Fibroblast of the conjunctiva (primary cell): ENCODE measurements at regions not wholly inside any gene's neighbourhood (a gene's known extent, or its start where the extent isn't known, plus 50 kb on each side); places are given as distances from the start of the nearest gene placed in this dataset.

ENCODE experiments used
- DNase-seq: peaks from one replicate; pipeline ENCODE4 v3.0.0-alpha.2; 2010; ENCODE audit warnings: low read depth

DNA sequence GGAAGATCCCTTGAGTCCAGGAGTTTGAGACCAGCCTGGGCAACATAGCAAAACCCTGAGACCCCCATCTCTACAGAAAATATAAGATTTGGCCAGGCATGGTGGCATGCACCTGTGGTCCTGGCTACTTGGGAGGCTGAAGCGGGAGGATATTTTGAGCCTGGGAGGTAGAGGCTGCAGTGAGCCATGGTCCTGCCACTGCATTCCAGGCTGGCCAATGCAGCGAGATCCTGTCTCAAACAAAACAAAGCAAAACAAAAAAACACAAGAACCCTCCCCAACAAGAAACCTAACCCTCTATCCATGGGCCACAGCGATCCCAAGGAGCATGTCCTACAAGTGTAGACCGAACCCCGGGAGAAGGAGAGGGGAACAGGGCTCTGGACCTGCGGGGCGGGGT lies 133.3 kb downstream of the MGAT5B start:
- no peak for DNase-seq

DNA sequence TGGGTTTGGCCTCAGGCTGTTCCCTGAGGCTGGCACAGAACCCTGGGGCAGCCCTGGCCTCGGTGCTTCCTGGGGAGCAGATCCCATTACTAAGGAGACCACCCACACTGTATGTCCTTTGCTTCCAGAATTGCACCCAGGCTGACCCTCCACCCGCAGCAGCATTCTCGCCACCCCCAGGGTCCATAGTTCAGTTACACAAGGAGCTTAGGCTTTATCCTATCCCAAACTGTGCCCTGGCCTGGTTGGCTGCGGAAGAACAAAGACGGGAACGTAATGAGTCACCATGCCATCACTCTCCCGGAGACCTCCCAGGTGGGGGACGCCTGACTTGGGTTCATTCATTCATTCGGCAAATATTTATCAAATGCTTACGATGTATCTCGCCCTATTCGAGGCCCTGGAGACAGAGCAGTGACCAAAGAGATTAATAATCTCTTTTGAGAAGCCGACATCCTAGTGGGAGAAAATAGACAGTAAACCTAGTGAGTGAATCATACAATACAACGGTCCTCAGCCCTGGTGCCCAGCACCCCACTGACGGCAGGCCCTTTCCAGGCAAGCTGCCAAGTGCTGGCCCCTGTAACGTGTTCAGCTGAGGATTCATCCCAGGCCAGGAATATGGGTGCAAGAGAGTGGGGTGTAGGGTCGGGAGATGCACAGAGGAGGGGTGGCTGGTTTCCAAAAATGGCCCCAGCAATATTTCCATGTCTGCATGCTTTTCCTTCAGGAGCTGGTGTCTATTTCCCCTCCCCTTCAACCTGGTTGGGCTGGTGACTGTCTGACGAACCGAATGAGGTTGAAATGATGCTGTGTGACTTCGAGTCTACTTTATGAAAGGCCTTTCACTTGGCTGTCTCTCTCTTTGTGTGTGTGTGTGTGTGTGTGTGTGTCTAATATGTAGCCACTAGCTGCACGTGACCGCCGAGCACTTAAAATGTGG lies 134.2 kb downstream of the MGAT5B start:
- no peak for DNase-seq

DNA sequence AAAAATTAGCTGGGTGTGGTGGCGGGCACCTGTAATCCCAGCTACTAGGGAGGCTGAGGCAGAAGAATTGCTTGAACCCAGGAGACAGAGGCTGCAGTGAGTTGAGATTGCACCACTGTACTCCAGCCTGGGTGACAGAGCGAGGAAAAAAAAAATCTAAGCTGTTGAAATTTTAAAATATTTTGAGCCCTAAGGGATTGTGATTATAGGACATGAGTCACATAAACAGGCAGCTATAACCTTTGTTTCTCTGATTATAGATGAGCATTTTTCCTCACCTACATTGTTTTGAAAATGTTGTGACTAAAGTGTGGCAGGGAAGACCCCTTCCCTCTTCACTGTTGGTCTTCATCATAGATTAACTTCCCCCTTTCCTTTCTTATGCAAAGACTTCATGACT lies 135.5 kb downstream of the MGAT5B start:
- DNase-seq: no peak

DNA sequence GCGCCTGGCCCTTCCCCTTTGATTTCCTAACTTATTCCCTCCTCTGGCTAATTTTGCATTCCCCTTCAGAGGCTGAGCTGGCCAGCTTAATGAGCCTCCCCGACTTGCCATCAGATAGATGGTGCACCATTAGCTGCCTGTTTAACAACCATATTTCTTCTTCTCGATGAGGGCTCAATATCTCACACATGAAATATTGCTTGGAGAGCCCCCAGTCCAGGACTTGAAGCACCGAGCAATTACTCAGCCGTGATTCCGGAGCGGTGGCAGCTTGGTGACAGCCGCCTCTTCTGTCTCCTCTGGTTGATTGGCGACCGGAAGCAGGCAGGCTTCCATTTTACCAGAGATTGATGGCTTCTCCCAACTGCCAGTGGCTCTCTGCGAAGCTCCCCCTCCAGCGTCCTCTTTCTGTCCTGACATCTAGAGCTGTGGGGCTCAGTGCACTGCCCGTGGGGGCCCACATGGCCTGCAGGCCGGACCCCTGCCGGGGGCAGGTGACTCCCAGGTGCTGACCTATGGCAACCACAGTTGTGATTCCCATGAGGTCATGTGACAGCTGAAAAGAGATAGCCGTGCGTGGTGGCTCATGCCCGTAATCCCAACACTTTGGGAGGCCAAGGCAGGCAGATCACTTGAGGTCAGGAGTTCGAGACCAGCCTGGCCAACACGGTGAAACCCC lies 133.7 kb upstream of the SEC14L1 start:
- DNase-seq: no peak

DNA sequence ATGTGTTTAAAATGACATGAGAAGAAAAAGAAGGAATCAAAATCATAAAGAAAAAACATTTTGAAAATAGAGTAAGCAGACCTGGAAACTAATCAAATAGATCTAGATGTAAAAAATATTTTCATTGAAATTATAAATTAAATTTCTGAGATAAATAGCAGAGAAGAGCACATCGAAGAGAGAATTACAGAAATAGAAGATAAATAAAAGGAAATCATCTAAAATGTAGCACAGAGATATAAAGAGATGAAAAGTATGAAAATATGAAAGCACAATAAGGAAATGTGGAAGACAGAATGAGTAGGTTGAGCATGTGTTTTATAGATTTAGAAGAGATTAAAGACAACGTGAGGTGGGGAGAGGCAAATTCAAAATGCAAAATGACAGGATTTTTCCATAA lies 130.9 kb upstream of the SEC14L1 start:
- no peak for DNase-seq

DNA sequence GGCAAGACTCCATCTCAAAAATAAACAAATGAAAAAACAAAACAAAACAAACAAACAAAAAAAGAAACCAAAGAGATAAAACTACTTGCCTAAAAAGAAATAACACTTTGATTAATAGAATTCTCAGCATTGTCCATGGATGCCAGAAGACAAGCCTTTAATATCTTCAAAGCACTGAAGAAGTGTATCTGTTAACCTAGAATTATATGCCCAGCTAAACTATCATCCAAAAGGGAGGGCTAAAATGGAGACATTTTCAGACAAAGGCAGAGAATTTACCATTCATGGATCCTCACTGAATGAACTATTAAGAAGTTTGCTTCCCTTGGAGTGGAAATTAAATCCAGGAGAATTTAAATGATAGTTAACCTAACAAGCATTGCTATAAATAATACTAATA lies 130.1 kb upstream of the SEC14L1 start:
- no peak for DNase-seq

DNA sequence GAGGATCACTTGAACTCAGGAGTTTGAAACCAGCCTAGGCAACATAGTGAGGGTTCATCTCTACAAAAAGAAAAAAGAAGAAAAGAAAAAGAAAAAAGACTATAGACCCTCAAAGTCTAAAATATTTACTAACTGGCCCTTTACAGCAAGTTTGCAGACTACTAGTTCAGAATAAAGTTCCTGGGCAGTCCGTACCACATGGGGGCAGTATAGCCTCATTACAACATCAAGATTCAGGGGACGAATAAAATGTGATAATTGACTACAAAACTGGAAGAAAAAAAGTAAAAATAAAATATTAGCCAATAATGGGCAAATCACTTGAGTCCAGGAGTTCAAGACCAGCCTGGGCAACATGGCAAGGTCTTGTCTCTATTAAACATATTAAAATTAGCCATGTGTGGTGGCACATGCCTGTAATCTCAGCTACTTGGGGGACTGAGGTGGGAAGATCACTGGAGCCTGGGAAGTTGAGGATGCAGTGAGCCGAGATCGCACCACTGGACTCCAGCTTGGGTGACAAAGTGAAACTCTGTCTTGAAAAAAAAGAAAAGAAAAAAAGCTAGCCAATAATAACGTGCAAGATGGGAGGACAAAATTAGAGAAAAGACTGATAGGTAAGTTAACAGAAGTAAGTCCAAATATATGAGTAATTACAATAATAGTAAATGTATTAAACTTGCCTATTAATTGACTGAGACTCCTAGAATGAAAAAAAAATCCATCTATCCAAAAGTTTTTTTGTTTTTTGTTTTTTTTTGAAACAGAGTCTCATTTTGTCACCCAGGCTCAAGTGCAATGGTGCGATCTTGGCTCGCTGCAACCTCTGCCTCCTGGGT lies 129.4 kb upstream of the SEC14L1 start:
- peak; percentile 2 for DNase-seq

DNA sequence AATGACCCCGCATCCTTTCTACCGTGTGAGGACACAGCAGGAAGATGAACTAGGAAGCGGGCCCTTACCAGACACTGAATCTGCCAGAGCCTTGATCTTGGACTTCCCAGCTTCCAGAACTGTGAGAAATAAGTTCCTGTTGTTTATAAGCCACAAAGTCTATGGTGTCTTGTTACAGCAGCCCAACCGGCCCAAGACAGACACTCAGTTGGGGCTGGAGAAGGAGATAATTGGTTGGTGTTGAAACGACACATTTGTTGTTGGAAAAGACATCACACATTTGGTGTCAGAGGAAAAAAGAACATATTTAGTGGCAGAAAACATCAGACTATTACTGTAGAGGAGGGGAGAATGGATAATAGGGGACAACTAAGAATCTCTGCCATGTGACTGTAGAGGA lies 122.3 kb upstream of the SEC14L1 start:
- DNase-seq: no peak

DNA sequence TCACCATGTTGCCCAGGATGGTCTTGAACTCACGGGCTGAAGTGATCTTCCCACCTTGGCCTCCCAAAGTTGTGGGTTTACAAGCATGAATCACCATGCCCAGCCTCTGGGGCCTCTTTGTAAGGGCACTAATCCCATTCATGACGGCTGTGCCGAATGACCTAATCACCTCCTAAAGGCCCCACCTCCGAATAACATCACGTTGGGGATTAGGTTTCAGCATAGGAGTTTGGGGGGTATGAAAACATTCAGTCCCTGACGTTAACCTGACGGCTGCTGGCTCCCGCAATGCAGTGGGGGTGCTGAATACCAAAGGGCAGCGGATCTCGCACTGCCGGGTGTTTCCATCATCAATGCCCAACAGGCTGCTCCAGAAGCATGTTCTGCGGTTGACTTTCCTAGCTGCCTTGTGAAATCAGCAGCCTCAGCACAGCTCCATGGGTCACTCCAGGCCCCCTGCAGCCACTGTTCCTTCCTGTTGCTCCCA lies 120.8 kb upstream of the SEC14L1 start:
- DNase-seq: no peak

DNA sequence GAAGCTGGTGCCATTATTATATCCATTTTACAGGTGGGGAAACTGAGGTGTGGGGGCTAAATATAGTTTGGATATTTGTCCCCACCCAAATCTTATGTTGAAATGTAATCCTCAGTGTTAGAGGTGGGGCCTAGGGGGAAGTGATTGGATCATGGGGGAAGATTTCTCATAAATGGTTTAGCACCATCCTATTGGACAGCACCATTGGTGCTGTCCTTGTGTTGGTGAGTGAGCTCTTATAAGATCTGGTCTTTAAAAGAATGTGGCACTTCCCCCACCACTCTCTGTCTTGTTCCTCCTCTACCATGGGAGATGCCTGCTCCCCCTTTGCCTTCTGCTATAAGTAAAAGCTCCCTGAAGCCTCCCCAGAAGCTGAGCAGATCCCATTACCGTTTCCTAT lies 119.8 kb upstream of the SEC14L1 start:
- DNase-seq: no peak

DNA sequence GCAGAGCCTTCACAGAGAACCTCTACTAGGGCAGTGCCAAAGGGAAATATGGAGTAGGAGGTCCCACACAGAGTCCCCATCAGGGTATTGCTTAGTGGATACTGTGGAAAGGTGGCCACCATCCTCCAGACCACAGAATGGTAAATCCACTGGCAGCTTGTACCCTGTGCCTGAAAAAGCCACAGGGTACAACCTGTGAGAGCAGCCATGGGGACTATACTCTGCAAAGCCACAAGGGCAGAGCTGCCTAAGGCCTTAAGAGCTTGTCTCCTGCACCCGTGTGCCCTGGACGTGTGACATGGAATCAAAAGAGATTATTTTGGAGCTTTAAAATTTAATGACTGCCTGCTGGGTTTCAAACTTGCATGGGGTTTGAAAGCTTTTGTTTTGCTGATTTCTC lies 118.0 kb upstream of the SEC14L1 start:
- no peak for DNase-seq

DNA sequence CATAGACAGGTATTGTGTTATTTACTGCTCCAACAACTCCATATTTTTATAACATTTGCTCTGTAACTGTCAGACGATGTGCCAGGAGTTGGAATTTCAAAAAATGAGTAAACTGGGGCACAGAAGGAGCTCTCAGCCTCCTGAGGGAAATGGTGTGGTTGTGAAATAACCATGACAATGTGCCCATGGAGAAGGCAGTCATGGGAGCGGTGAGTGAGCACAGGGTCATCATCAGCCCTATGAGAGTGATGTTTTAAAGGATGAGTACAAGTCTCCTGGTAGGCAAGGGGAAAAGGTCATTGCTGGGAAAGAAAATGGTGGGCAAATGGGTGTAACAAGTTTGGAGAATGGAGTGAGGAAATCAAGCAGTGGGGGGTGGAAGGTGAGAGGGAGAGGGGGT lies 115.0 kb upstream of the SEC14L1 start:
- no peak for DNase-seq

DNA sequence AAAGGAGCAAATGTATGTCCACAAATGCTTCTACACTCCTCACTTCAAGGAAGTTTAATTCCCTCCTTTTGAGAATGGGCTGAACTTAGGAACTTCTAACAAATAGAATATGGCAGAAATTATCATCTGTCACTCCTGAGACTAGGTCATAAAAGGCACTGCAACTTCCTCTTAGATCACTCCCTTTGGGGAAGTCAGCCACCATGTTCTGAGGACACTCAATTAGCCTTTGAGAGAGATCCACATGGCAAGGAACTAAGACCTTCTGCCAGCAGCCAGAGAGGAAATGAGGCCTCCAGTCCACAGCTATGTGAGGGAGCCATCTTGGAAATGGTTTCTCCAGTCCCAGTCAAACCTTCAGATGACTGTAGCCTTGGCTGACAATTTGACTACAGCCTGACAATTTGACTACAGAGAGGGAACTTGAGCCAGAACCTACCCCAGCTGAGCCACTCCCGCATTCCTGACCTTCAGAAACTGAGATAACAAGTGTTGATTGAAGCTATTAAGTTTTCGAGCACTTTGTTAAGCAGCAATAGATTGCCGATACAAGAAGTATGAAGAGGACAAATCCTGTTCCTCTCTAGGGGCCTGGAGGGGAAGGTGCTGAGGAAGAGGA lies 113.4 kb upstream of the SEC14L1 start:
- DNase-seq: no peak

DNA sequence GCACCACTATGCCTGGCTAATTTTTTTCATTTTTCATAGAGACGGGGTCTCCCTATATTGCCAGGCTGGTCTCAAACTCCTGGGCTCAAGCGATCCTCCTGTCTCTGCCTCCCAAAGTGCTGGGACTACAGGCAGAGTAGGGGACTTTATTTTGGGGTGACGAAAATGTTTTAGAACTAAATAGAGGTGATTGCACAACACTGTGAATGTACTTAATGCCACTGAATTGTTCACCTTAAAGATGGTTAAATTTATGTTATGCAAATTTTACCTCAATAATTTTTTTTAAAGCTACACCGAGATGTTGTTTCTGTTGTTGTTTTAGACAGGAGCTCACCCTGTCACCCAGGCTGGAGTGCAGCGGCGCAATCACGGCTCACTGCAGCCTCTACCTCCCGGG lies 111.9 kb upstream of the SEC14L1 start:
- no peak for DNase-seq

DNA sequence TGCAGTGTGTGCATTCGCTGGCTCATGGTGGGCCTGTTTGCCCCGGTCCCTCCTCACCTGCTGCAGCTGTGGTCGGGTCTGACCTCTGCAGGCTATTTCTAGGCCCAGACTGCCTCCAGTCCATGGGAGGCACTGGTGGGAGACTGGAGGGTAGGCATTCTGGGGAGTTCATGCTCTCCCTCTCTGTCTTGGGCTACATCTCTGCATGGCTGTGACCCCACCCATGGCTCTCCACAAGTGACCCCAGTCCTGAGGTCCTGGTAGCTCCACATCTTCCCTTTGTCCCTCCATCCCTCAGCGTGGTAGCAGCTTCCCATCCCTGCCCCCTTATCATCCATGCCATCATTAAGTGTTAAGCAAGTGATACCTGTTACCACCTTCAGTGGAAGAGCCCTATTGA lies 107.8 kb upstream of the SEC14L1 start:
- no peak for DNase-seq

DNA sequence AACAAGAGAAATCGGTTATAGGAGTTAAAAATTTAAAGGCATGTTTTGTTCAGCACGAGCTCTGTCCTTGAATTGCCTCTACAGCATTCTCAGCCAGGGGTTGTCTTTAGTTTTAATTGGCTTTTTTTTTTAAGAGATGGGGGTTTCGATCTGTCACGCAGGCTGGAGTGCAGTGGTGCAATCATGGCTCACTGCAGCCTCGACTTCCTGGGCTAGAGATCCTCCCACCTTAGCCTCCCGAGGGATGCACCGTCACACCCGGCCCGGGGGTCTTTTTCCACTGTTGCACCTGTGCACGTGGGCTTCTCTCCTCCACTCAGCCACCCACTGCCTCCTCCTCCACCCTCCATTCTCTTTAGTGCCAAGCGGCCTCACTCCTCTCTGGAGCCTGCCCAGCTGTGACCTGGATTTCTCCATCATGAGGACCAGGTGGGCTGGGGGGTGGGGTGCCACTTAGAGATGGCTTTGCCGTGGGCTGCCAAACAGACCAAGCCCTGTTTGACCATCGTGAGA lies 106.8 kb upstream of the SEC14L1 start:
- no peak for DNase-seq

DNA sequence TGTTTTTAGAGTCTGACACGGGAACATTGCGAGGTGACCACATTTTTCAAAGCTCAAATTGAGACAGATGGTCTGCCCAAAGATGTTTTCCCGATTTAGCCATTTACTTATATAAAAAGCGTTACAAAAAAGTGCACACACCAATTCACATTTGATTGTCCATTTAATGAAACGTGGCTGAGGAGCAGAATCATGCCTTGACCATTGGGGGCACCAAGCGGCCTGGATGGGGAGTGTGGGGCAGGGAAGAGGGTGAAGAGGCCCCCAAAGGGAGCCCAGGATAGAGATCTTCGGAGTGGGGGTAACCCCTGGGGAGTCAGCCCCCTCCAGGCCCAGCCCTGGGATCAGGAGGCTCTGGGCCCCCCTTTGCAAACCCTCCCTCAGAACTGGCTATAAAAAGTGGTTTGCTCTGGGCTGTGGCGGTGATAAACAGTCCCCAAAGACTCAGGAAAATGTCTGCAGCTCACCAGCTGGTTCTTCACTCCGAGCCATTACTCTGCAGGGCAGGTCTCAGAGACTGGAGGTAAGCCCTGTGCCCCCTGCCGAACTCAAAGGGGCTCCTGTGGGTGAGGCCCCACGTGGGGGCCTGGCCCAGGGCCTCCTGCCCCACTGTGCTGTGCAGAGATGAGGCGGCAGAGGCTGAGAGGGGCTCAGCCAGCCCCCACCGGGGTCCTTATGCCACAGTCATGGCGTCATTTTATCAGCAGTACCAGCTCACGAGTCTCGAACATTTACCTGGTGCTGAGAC lies 105.9 kb upstream of the SEC14L1 start:
- DNase-seq: no peak

DNA sequence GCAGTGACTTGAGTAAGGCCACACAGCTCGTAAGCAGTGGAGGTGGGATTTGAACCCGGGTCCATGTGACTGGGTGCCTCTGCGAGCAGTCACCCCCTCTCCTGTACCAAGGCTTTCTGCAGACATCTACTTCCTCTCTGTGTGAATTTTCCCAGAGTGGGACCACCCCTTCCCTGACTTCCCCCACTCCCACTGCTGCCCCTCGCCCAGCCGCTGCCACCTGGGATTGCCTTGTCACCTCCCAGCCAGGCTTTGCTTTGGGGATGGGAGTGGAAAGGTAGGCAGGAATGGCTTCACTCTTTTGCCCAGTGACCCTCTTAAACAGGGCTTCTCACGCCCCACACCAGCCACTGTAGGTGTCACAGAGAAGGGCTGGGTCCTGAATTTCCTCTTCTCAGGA lies 105.2 kb upstream of the SEC14L1 start:
- no peak for DNase-seq

DNA sequence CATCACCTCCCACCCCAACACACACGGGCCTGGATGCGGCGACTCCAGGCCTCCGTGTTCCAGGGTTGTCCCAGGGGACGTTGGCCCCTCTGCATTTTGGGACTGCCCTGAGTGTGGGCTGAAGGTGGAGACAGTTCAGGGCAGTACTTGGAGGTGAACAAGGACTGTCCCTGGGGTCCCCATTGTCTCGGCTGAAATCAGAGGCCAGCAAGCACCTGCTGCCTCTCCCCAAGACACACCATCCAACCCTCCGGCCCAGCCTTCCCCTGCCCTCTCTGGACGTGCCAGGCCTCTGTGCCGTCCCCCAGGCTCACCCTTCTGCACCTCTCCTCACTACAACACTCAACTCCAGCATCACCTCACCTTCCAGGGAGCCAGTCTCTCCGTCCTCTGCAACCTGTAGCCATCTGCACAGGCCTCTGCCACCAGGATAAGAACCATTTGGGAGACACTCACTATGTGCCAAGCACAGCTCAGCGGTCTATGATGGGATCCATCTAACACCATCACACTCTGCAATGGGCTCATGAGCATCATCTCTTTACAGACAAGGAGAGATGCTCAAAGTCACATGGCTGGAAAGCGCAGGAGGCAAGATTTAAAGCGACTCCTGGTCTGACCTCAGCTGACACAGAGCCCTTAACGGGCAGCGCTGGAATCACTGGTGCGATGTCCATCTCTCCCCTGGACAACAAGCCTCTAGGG lies 104.5 kb upstream of the SEC14L1 start:
- no peak for DNase-seq

DNA sequence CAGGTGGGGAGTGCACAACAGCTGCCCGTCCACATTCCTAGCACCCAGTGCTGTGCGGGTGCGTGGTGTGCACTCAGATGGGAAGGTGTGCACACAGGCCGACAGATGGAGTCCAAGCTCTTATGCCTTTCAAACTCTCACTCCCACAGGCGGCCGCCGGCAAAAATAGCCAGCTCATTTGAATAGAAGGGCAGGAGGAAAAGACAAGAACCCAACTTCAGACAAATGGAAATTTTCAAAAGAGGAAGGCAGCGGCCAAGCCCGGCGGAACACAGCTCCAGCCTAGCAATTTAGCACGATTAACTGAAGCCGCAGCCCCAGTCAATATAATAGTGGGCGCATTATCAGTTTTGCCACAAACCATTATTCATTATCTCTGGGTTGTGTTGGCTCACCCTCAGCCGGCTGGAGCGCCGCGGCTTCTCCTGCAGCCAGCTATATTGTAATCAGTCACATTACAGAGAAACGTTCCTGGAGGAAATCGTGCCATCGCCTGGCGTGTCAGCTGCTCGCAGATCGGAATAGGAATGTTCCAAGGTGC lies 103.9 kb upstream of the SEC14L1 start:
- no peak for DNase-seq
